ENCODE measurements at regions not wholly inside any gene's neighbourhood (a gene's known extent, or its start where the extent isn't known, plus 50 kb on each side); places are given as distances from the start of the nearest gene placed in this dataset.

DNA sequence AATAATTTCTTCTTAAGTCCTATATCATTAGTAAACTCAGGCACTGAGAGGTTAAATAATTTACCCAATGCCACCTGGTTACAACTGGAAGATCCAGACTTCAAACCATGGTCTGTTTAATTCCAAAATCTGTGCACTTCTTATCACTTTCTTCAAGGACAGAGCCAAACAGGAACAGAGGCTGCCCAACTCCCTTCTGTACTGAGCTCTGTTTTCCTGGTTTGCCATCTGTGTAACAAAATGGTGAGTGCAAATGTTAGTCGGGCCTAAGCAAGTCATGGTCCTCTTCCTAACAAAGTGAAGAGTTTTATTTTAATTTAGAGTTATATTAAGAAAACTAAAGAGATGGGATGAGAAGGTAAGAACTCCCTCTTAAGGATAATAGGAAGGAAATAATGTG, 80.6 kb upstream of the CCL2 start:
- TF ChIP-seq EZH2phosphoT487 (IDR thresholded peaks at IDR 0.05; ENCODE audit: low read length), result no peak
- TF ChIP-seq EZH2 (optimal IDR thresholded peaks at IDR 0.05; ENCODE audit: low read depth, low read length), result no peak
- TF ChIP-seq, protein P1, sequence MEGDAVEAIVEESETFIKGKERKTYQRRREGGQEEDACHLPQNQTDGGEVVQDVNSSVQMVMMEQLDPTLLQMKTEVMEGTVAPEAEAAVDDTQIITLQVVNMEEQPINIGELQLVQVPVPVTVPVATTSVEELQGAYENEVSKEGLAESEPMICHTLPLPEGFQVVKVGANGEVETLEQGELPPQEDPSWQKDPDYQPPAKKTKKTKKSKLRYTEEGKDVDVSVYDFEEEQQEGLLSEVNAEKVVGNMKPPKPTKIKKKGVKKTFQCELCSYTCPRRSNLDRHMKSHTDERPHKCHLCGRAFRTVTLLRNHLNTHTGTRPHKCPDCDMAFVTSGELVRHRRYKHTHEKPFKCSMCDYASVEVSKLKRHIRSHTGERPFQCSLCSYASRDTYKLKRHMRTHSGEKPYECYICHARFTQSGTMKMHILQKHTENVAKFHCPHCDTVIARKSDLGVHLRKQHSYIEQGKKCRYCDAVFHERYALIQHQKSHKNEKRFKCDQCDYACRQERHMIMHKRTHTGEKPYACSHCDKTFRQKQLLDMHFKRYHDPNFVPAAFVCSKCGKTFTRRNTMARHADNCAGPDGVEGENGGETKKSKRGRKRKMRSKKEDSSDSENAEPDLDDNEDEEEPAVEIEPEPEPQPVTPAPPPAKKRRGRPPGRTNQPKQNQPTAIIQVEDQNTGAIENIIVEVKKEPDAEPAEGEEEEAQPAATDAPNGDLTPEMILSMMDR (IDR thresholded peaks at IDR 0.05; ENCODE audit: low read length), result no peak

DNA sequence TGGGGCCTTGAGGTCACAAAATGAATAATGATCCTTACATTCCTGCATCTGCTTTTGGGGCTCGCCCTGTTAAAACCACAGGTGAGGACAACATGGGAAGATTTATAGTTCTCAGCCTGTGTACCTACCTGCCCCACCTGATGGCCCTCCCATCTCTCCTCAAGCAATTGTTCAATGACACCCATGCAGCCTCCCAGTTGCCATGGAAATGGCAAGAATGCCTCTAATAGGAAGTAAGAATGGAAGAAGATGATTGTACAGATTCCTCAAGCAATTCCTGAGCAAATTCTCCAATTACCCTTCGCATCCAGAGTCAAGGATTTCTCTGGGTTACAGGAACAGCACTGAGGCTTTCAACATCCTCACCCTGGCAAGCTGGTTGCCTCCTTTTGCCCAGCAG, 78.6 kb upstream of the CCL2 start:
- Histone ChIP-seq H4K20me1 (ENCODE audit: insufficient read depth, low read length) (no peaks in the 10 kb centered on the region), H3K9ac (ENCODE audit: low read length) (no peak overlapping the region), H3K4me3 (ENCODE audit: low read length) (no peak overlapping the region), H3K9me3 (replicated peaks; ENCODE audit: insufficient read depth, low read length) (no peaks in the 10 kb centered on the region), H3K4me1 (ENCODE audit: low read length) (0 out of 2 replicates have a peak, but pooled peaks cover 4% of the 10 kb centered on the region), H3K36me3 (replicated peaks; ENCODE audit: insufficient read depth, low read length) (no peaks in the 10 kb centered on the region), H2AFZ (ENCODE audit: low read length) (no peak overlapping the region), H3K4me2 (ENCODE audit: low read depth, low read length) (no peak overlapping the region), H3K27me3 (replicated peaks; ENCODE audit: insufficient read depth, low read length) (no peaks in the 10 kb centered on the region), H3F3A (ENCODE audit: insufficient read depth, low read length) (no peaks in the 10 kb centered on the region), H3K79me2 (ENCODE audit: low read length) (no peaks in the 10 kb centered on the region), H3K27ac (ENCODE audit: low read length) (no peak overlapping the region), H3K9me2 (replicated peaks; ENCODE audit: insufficient read depth, low read length) (no peaks in the 10 kb centered on the region)
- no peak for DNase-seq
- TF ChIP-seq, protein P1 (IDR thresholded peaks at IDR 0.05; ENCODE audit: low read length), result no peak
- TF ChIP-seq EZH2phosphoT487 (IDR thresholded peaks at IDR 0.05; ENCODE audit: low read length) (no peak), EZH2 (optimal IDR thresholded peaks at IDR 0.05; ENCODE audit: low read depth, low read length) (no peak)

More for the DNA sequence above, 80.6 kb upstream of the CCL2 start:
- Histone ChIP-seq H3K4me2 (ENCODE audit: low read depth, low read length) (no peak overlapping the region), H3K36me3 (replicated peaks; ENCODE audit: insufficient read depth, low read length) (no peaks in the 10 kb centered on the region), H3K27me3 (replicated peaks; ENCODE audit: insufficient read depth, low read length) (no peaks in the 10 kb centered on the region), H3F3A (ENCODE audit: insufficient read depth, low read length) (no peaks in the 10 kb centered on the region), H4K20me1 (ENCODE audit: insufficient read depth, low read length) (no peaks in the 10 kb centered on the region), H3K4me1 (ENCODE audit: low read length) (0 out of 2 replicates have a peak, but pooled peaks cover 4% of the 10 kb centered on the region), H3K9me3 (replicated peaks; ENCODE audit: insufficient read depth, low read length) (no peaks in the 10 kb centered on the region), H3K4me3 (ENCODE audit: low read length) (no peak overlapping the region), H3K79me2 (ENCODE audit: low read length) (no peaks in the 10 kb centered on the region), H3K27ac (ENCODE audit: low read length) (no peak overlapping the region), H3K9me2 (replicated peaks; ENCODE audit: insufficient read depth, low read length) (no peaks in the 10 kb centered on the region), H3K9ac (ENCODE audit: low read length) (no peak overlapping the region), H2AFZ (ENCODE audit: low read length) (no peak overlapping the region)
- no peak for DNase-seq

DNA sequence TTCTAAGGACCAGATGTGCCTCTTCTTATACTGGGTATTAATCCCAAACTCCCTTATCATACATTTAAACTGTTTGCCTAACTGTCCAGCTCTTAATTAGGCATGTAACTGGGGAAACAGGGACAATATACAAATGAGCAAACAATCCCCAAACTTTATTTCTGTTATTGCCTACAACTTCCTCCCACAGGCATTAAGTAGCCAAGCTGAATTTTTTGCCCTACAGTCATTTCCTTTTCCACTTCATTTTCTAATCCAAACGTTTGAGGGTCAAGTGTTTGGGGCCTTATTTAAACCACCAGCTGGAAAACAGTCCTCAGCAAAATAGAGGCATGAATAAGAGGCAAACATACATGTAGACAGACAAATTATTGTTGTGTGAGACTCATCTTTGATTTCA, 77.4 kb upstream of the CCL2 start:
- Histone ChIP-seq H3K9me3 (replicated peaks; ENCODE audit: insufficient read depth, low read length) (no peaks in the 10 kb centered on the region), H3K9ac (ENCODE audit: low read length) (no peak overlapping the region), H3K4me3 (ENCODE audit: low read length) (no peak overlapping the region), H3K27me3 (replicated peaks; ENCODE audit: insufficient read depth, low read length) (no peaks in the 10 kb centered on the region), H4K20me1 (ENCODE audit: insufficient read depth, low read length) (no peaks in the 10 kb centered on the region), H3K4me1 (ENCODE audit: low read length) (0 out of 2 replicates have a peak, but pooled peaks cover 4% of the 10 kb centered on the region), H3K79me2 (ENCODE audit: low read length) (no peaks in the 10 kb centered on the region), H3K27ac (ENCODE audit: low read length) (no peak overlapping the region), H2AFZ (ENCODE audit: low read length) (no peak overlapping the region), H3K4me2 (ENCODE audit: low read depth, low read length) (no peak overlapping the region), H3K9me2 (replicated peaks; ENCODE audit: insufficient read depth, low read length) (no peaks in the 10 kb centered on the region), H3F3A (ENCODE audit: insufficient read depth, low read length) (no peaks in the 10 kb centered on the region), H3K36me3 (replicated peaks; ENCODE audit: insufficient read depth, low read length) (no peaks in the 10 kb centered on the region)
- DNase-seq, result no peak
- TF ChIP-seq EZH2 (optimal IDR thresholded peaks at IDR 0.05; ENCODE audit: low read depth, low read length) (no peak), EZH2phosphoT487 (IDR thresholded peaks at IDR 0.05; ENCODE audit: low read length) (no peak)
- TF ChIP-seq, protein P1 (IDR thresholded peaks at IDR 0.05; ENCODE audit: low read length), result no peak

Measured in MM.1S (cell line).